GM06990 (cell line): ENCODE measurements at regions not wholly inside any gene's neighbourhood (a gene's known extent, or its start where the extent isn't known, plus 50 kb on each side); places are given as distances from the start of the nearest gene placed in this dataset.

Experiments used
- DNase-seq: peaks from one replicate; pipeline ENCODE4 v3.0.0-alpha.2; 2011; ENCODE audit not compliant: insufficient read length; ENCODE audit errors: extremely low read depth
- H3K27me3 ChIP-seq: replicated peaks from 2 replicates; pipeline ENCODE4 v1.6.0; 2011; ENCODE audit warnings: low read length; ENCODE audit not compliant: control insufficient read depth, insufficient read depth
- H3K36me3 ChIP-seq: 2 replicates; pipeline ENCODE4 v1.5.1; 2011; ENCODE audit warnings: low read length; ENCODE audit not compliant: control insufficient read depth, insufficient read depth
- H3K4me3 ChIP-seq: replicated peaks from 2 replicates; pipeline ENCODE4 v1.5.1; 2011; ENCODE audit warnings: low read depth, mild to moderate bottlenecking, control low read depth, low read length
- CTCF ChIP-seq: IDR thresholded peaks from 2 replicates; pipeline ENCODE4 v1.5.1; 2011; ENCODE audit warnings: low read length, control low read depth, mild to moderate bottlenecking, inconsistent platforms; ENCODE audit not compliant: insufficient read depth, poor library complexity, severe bottlenecking

DNA sequence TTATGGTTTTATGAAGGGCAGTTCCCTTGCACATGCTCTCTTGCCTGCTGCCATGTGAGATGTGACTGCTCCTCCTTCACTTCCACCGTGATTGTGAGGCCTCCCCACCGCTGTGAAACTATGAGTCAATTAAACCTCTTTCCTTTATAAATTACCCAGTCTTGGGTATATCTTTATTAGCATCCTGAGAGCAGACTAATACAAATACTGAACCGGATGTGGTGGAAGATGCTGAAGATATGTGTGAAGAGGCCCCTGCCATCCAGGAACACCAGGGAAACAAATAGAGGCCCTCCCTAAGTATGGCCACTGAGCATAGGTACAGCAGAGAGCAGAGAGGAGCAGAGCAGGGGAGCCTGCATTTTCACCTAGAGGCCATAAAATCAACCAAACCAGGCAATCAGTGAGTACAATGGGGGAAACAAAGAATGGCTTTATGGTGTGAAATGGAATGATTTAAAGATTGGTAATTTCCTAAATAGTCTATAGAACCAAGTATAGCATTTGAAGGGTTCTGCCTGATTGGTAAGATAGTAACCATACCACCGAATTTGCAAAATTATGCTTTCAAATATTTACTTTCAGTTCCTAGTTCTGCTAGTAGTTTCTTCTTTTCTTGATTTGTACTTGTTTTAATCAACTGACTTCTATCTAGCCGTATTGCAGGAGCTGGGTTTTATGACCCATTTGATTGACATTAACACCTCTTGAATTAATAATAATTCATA lies 421.6 kb downstream of the IRX1 start:
- no peak for TF ChIP-seq CTCF
- H3K36me3 ChIP-seq, result no peaks in the 10 kb centered on the region
- H3K4me3 ChIP-seq, result no peak overlapping the region

GRCh38 chr5:4018007-4018406 lies 422.4 kb downstream of the IRX1 start:
- no peak for TF ChIP-seq CTCF
- no peaks in the 10 kb centered on the region for H3K27me3 ChIP-seq
- no peak for DNase-seq
- no peak overlapping the region for H3K4me3 ChIP-seq
- H3K36me3 ChIP-seq, result no peaks in the 10 kb centered on the region

More for the DNA sequence above, 421.6 kb downstream of the IRX1 start:
- no peaks in the 10 kb centered on the region for H3K27me3 ChIP-seq
- DNase-seq, result no peak

DNA sequence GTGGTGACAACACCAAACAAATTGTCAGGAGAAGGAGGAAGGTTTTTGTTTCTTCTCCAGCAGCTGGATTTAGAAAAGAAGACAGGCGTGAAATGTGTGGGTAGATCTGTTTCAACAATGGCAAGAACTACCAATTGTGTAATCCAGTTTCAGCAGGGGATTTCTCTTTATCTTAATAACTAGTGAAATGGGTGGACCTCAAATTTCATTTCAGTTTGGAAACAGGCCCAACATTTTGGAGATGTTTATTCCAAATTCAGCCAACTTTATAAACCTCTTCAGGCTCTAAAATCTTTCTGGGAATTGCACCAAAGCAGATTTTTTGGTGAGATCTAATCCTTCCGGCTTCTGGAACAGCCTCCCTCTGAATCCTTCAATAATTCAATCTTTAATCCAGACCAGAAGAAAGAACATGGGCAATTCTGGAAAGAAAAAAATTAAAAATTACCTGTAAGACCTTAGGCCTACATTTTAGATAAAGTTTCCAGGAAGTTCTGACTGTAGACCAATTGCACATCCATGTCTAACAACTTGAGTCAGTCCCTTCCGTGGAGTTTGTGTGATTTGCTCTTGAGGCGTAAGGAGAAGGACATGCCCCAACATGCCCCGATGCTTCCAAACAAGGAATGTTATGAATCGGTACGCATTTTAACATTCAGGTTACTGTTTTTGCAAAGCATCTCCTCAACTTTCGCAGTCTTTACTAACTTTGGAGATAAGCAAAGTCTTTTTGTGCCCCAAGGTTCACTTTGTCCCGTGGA lies 423.6 kb downstream of the IRX1 start:
- Histone ChIP-seq H3K4me3 (no peak overlapping the region), H3K27me3 (no peaks in the 10 kb centered on the region), H3K36me3 (no peaks in the 10 kb centered on the region)
- DNase-seq, result no peak
- no peak for TF ChIP-seq CTCF

GRCh38 chr5:4019841-4020240 lies 424.2 kb downstream of the IRX1 start:
- Histone ChIP-seq H3K27me3 (no peaks in the 10 kb centered on the region), H3K36me3 (no peaks in the 10 kb centered on the region), H3K4me3 (no peak overlapping the region)
- TF ChIP-seq CTCF, result no peak
- DNase-seq, result no peak

GRCh38 chr5:4020400-4020799 lies 424.8 kb downstream of the IRX1 start:
- TF ChIP-seq CTCF, result no peak
- Histone ChIP-seq H3K36me3 (no peaks in the 10 kb centered on the region), H3K4me3 (no peak overlapping the region), H3K27me3 (no peaks in the 10 kb centered on the region)
- no peak for DNase-seq
